ENCODE measurements at regions not wholly inside any gene's neighbourhood (a gene's known extent, or its start where the extent isn't known, plus 50 kb on each side); places are given as distances from the start of the nearest gene placed in this dataset.
A peak's percentile ranks its signal among the peaks of the same experiment; 100 is the strongest.

DNA sequence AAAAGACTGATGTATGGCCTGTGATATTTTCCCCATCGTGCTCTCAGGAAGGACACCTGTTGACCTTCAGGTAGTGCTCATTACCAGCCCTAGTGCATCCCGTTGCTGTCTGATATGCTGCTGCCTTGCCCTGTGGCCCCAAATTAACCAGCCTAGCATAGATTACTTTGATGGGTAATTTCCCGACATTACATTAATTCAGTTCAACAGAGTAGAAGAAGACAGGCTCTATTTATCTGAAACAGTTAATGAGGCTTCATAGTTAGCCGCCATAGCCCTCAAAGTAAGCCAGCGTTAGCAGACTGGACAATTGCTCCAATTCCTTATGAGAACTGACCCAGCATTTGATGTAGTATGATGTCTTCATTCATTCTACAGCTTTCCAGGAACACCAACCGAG, 257.6 kb downstream of the OLFM3 start:
- H3K27me3 ChIP-seq (replicated peaks in 1 of 4; ENCODE audit: control insufficient read depth in 3 of 4, extremely low read depth in 1 of 4, insufficient read depth in 3 of 4, low read length in 3 of 4), result no peaks in the 10 kb centered on the region
- no peak overlapping the region for H2BK120ac ChIP-seq (replicated peaks; ENCODE audit: low read depth, low read length)
- no peaks in the 10 kb centered on the region for H4K20me1 ChIP-seq (replicated peaks in 1 of 2; ENCODE audit: control insufficient read depth in 1 of 2, insufficient read depth in 2 of 2, low read length in 2 of 2)
- DNase-seq (ENCODE audit: low read depth in 1 of 2, low spot score in 2 of 2), result no peak
- no peak for TF ChIP-seq RXRA (IDR thresholded peaks at IDR 0.05; ENCODE audit: insufficient read depth, low read depth, low read length)
- TF ChIP-seq CBX5 (IDR thresholded peaks at IDR 0.05; ENCODE audit: low read depth, low read length), result no peak
- no peak for TF ChIP-seq TBP (IDR thresholded peaks at IDR 0.05; ENCODE audit: low read depth, low read length)
- TF ChIP-seq CEBPB (IDR thresholded peaks at IDR 0.05; ENCODE audit: low read depth, low read length), result no peak
- TF ChIP-seq SIN3A (conservative IDR thresholded peaks at IDR 0.05 in 1 of 2, IDR thresholded peaks at IDR 0.05 in 1 of 2; ENCODE audit: low read depth in 1 of 2, low read length in 2 of 2), result no peak
- TF ChIP-seq NRF1 (IDR thresholded peaks at IDR 0.05; ENCODE audit: low read depth, low read length), result no peak
- no peak for TF ChIP-seq GTF2F1 (IDR thresholded peaks at IDR 0.05; ENCODE audit: borderline replicate concordance, low read depth, low read length)
- TF ChIP-seq KDM4A (IDR thresholded peaks at IDR 0.05; ENCODE audit: low read depth, low read length, severe bottlenecking), result no peak
- no peaks in the 10 kb centered on the region for H3K79me2 ChIP-seq (ENCODE audit: control insufficient read depth in 1 of 2, insufficient read depth in 2 of 2, low read length in 2 of 2)
- H2AFZ ChIP-seq (ENCODE audit: low read length), result peak overlapping the region; percentile 31; the same call in 1 of the 2 replicates
- no peak overlapping the region for H4K5ac ChIP-seq (ENCODE audit: insufficient read length, low read depth, low read length)
- no peak overlapping the region for H3K18ac ChIP-seq (ENCODE audit: extremely low read depth, low read length)
- H3K4me2 ChIP-seq (ENCODE audit: insufficient read depth in 1 of 2, low read depth in 2 of 2, low read length in 2 of 2), result no peak overlapping the region
- no peak overlapping the region for H3K27ac ChIP-seq (ENCODE audit: low read depth, low read length)
- H3K4ac ChIP-seq (replicated peaks; ENCODE audit: insufficient read length, low read depth, low read length), result no peak overlapping the region
- H2BK20ac ChIP-seq (ENCODE audit: low read length), result no peak overlapping the region
- no peaks in the 10 kb centered on the region for H3K36me3 ChIP-seq (ENCODE audit: control insufficient read depth in 2 of 4, insufficient read depth in 4 of 4, low read length in 3 of 4)
- H3K79me1 ChIP-seq (ENCODE audit: low read depth, low read length), result no peaks in the 10 kb centered on the region
- ChIA-PET CTCF (ENCODE audit: partially characterized antibody) (no interaction called here), POLR2A (ENCODE audit: partially characterized antibody) (no interaction called here)
- no peak overlapping the region for H4K91ac ChIP-seq (replicated peaks; ENCODE audit: insufficient read length, low read length)
- no peak overlapping the region for H3K4me3 ChIP-seq (ENCODE audit: extremely low read depth in 1 of 4, insufficient read depth in 2 of 4, low read depth in 3 of 4, low read length in 4 of 4)
- no peak overlapping the region for H3K14ac ChIP-seq (ENCODE audit: insufficient read length)
- WGBS, 2 experiments (ENCODE audit: extremely low coverage in 1 of 2, insufficient coverage in 1 of 2, insufficient read length in 1 of 2, insufficient replicate concordance in 2 of 2, low coverage in 1 of 2, low lambda C conversion rate in 2 of 2, missing lambda C conversion rate in 1 of 2), result 92% methylated on average over 6 of the region's 6 CpGs; no CpG with 5 or more reads in 1 of the 2 experiments
- H3K9ac ChIP-seq (replicated peaks in 1 of 4; ENCODE audit: extremely low read depth in 1 of 4, low read depth in 3 of 4, low read length in 3 of 4), result no peak overlapping the region
- no peak overlapping the region for H2AK5ac ChIP-seq (ENCODE audit: low read depth, low read length)
- H3K4me1 ChIP-seq (replicated peaks in 1 of 4; ENCODE audit: control insufficient read depth in 3 of 4, insufficient read depth in 4 of 4, low read length in 3 of 4), result peaks cover 0 to 6% (median 1%) of the 10 kb centered on the region in 4 experiments; a peak in 2 of 7 replicates
- H4K8ac ChIP-seq (ENCODE audit: extremely low read depth, insufficient read depth, low read length), result no peak overlapping the region
- no peaks in the 10 kb centered on the region for H3K9me3 ChIP-seq (ENCODE audit: insufficient read depth in 2 of 2, low read depth in 1 of 2, low read length in 1 of 2)
- FAIRE-seq, result no peak
- no peak overlapping the region for H3K56ac ChIP-seq (replicated peaks; ENCODE audit: insufficient read length, low read depth, low read length)
- no peak overlapping the region for H2BK5ac ChIP-seq (ENCODE audit: low read depth, low read length)
- no peaks in the 10 kb centered on the region for H3K23me2 ChIP-seq (ENCODE audit: low read depth, low read length)
- H2BK12ac ChIP-seq (ENCODE audit: low read depth, low read length), result 0 out of 2 replicates have a peak overlapping the region, but pooled peaks have one; percentile 33
- no peak overlapping the region for H3K23ac ChIP-seq (ENCODE audit: insufficient read length)
- no peak overlapping the region for H2BK15ac ChIP-seq (ENCODE audit: low read length)
